Dermis microvascular lymphatic vessel endothelial cell (primary cell): ENCODE measurements at regions not wholly inside any gene's neighbourhood (a gene's known extent, or its start where the extent isn't known, plus 50 kb on each side); places are given as distances from the start of the nearest gene placed in this dataset.

ENCODE experiments used
- DNase-seq, 2 donors: peaks; one replicate each; pipeline versions ENCODE4 v3.0.0 to v3.0.0-alpha.2; 2010; ENCODE audit warnings: low read depth in 2 of 2

- DNase-seq: no peak
Observed at GRCh38 chr11:29959488-29959887, 57.3 kb downstream of the KCNA4 start.

- DNase-seq: no peak
Observed at GRCh38 chr11:29957431-29957830, 59.4 kb downstream of the KCNA4 start.

GRCh38 chr11:29956076-29956556, 60.7 kb downstream of the KCNA4 start:
- no peak for DNase-seq

- no peak for DNase-seq
Observed at GRCh38 chr11:29943347-29943746, 73.5 kb downstream of the KCNA4 start.

GRCh38 chr11:29937526-29937925, 79.3 kb downstream of the KCNA4 start:
- no peak for DNase-seq

GRCh38 chr11:29934115-29934638, 82.7 kb downstream of the KCNA4 start:
- DNase-seq: no peak

GRCh38 chr11:29916040-29916439, 100.8 kb downstream of the KCNA4 start:
- no peak for DNase-seq

- DNase-seq: no peak
Observed at GRCh38 chr11:29914203-29914930, 102.5 kb downstream of the KCNA4 start.

GRCh38 chr11:29913352-29913751, 103.5 kb downstream of the KCNA4 start:
- no peak for DNase-seq

GRCh38 chr11:29900382-29900781, 116.4 kb downstream of the KCNA4 start:
- DNase-seq: no peak

GRCh38 chr11:29879560-29879959, 137.3 kb downstream of the KCNA4 start:
- no peak for DNase-seq

- DNase-seq: no peak
Observed at GRCh38 chr11:29876192-29876591, 140.6 kb downstream of the KCNA4 start.

GRCh38 chr11:29847219-29847618, 169.6 kb downstream of the KCNA4 start:
- DNase-seq: no peak

- DNase-seq: no peak
Observed at GRCh38 chr11:29844701-29845379, 172.0 kb downstream of the KCNA4 start.

- no peak for DNase-seq
Observed at GRCh38 chr11:29844031-29844430, 172.8 kb downstream of the KCNA4 start.

GRCh38 chr11:29842061-29842460, 174.8 kb downstream of the KCNA4 start:
- no peak for DNase-seq

- DNase-seq: no peak
Observed at GRCh38 chr11:29826878-29827277, 190.0 kb downstream of the KCNA4 start.

GRCh38 chr11:29816359-29816758, 200.5 kb downstream of the KCNA4 start:
- DNase-seq: no peak

- DNase-seq: no peak
Observed at GRCh38 chr11:29809121-29809520, 207.7 kb downstream of the KCNA4 start.

- DNase-seq: no peak
Observed at GRCh38 chr11:29802522-29802921, 214.3 kb downstream of the KCNA4 start.

- DNase-seq: no peak
Observed at GRCh38 chr11:29801561-29801960, 215.3 kb downstream of the KCNA4 start.

- no peak for DNase-seq
Observed at GRCh38 chr11:29786092-29786491, 230.7 kb downstream of the KCNA4 start.

- DNase-seq: no peak
Observed at GRCh38 chr11:29783506-29783905, 233.3 kb downstream of the KCNA4 start.
